ENCODE measurements at regions not wholly inside any gene's neighbourhood (a gene's known extent, or its start where the extent isn't known, plus 50 kb on each side); places are given as distances from the start of the nearest gene placed in this dataset.
"Not testable (repeated sequence)": the region's sequence is repeated elsewhere in the genome, so short reads cannot be mapped to it uniquely, and the experiment has no call there.

DNA sequence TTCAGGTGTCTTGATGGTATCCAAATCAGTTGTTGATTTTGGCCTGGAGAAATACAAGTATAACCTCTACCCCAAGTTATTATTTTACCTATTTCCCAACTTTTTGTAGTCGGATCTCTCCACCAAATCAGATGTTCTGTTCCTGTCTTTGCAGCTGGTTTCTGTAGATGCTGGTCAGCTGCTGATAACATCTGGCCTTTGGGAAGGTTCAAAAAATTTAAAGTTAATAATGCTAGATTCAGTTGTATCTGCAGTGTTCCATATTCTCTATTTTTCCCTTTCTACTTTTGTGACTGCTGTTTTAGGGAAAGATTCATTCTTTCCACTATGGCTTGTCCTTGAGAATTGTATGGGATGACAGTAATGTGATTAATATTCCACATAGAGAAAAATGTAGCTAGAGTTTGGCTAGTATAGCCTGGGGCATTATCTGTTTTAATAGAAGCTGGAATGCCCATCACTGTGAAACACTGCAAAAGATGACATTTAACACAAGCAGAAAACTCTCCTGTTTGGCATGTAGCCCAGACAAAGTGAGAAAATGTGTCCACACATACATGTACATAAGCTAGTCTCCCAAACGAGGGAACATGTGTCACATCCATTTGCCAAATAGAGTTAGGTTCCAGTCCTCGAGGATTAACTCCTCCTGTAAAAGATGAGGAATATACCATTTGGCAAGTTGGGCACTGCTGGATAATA is 99.2 kb downstream of the ZNF100 start:
- not testable (repeated sequence) for DNase-seq (ENCODE audit: low read depth); H3K4me3 ChIP-seq (ENCODE audit: low read depth, low read length)

- no peak overlapping the region for H3K4me3 ChIP-seq (ENCODE audit: low read depth, low read length)
- TF ChIP-seq MYC (IDR thresholded peaks at IDR 0.05; ENCODE audit: low read depth, low read length) (no peak), MAX (IDR thresholded peaks at IDR 0.05; ENCODE audit: low read depth, low read length) (no peak), POLR2A (IDR thresholded peaks at IDR 0.05; ENCODE audit: extremely low read depth, insufficient read length) (no peak)
- TF ChIP-seq, protein P1, sequence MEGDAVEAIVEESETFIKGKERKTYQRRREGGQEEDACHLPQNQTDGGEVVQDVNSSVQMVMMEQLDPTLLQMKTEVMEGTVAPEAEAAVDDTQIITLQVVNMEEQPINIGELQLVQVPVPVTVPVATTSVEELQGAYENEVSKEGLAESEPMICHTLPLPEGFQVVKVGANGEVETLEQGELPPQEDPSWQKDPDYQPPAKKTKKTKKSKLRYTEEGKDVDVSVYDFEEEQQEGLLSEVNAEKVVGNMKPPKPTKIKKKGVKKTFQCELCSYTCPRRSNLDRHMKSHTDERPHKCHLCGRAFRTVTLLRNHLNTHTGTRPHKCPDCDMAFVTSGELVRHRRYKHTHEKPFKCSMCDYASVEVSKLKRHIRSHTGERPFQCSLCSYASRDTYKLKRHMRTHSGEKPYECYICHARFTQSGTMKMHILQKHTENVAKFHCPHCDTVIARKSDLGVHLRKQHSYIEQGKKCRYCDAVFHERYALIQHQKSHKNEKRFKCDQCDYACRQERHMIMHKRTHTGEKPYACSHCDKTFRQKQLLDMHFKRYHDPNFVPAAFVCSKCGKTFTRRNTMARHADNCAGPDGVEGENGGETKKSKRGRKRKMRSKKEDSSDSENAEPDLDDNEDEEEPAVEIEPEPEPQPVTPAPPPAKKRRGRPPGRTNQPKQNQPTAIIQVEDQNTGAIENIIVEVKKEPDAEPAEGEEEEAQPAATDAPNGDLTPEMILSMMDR (IDR thresholded peaks at IDR 0.05; ENCODE audit: low read depth, low read length) = no peak
- no peak for DNase-seq (ENCODE audit: low read depth)
Observed at GRCh38 chr19:21655540-21656126, 111.7 kb downstream of the ZNF100 start.

- DNase-seq (ENCODE audit: low read depth) = not testable (repeated sequence)
Observed at GRCh38 chr19:21651478-21651877, 115.9 kb downstream of the ZNF100 start.

GRCh38 chr19:21638776-21639175 is 128.6 kb downstream of the ZNF100 start:
- TF ChIP-seq, protein P1 (IDR thresholded peaks at IDR 0.05; ENCODE audit: low read depth, low read length) = no peak
- no peak for TF ChIP-seq POLR2A (IDR thresholded peaks at IDR 0.05; ENCODE audit: extremely low read depth, insufficient read length)
- no peak for TF ChIP-seq MYC (IDR thresholded peaks at IDR 0.05; ENCODE audit: low read depth, low read length)
- TF ChIP-seq MAX (IDR thresholded peaks at IDR 0.05; ENCODE audit: low read depth, low read length) = no peak
- no peak overlapping the region for H3K4me3 ChIP-seq (ENCODE audit: low read depth, low read length)
- no peak for DNase-seq (ENCODE audit: low read depth)

More at GRCh38 chr19:21651478-21651877, 115.9 kb downstream of the ZNF100 start:
- H3K4me3 ChIP-seq (ENCODE audit: low read depth, low read length) = not testable (repeated sequence)

GRCh38 chr19:21626924-21627697 is 121.7 kb downstream of the ZNF429 start:
- no peak overlapping the region for H3K4me3 ChIP-seq (ENCODE audit: low read depth, low read length)
- DNase-seq (ENCODE audit: low read depth) = no peak
- TF ChIP-seq MYC (IDR thresholded peaks at IDR 0.05; ENCODE audit: low read depth, low read length) (no peak), MAX (IDR thresholded peaks at IDR 0.05; ENCODE audit: low read depth, low read length) (no peak), POLR2A (IDR thresholded peaks at IDR 0.05; ENCODE audit: extremely low read depth, insufficient read length) (no peak)
- TF ChIP-seq, protein P1 (IDR thresholded peaks at IDR 0.05; ENCODE audit: low read depth, low read length) = no peak

DNA sequence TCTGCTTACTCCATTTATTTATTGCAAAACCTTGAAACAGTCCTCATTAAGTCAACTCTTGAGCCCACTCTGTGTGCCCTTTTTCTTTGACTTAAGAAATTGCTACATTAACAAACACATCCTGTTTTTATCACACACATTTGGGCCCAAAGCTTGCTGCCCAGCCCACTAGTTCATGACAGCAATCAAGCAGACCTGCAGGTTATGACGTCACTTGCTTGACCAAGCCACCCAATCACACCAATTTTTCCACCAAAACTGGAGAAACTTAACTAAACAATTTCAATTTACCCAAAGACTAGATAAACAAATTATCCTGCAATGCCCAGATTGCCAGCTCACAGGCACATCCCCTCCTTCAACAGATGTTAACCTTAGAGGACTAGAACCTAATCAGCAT is 120.7 kb downstream of the ZNF429 start:
- TF ChIP-seq MAX (IDR thresholded peaks at IDR 0.05; ENCODE audit: low read depth, low read length) (no peak), MYC (IDR thresholded peaks at IDR 0.05; ENCODE audit: low read depth, low read length) (no peak), POLR2A (IDR thresholded peaks at IDR 0.05; ENCODE audit: extremely low read depth, insufficient read length) (no peak)
- TF ChIP-seq, protein P1 (IDR thresholded peaks at IDR 0.05; ENCODE audit: low read depth, low read length) = no peak

More for the DNA sequence above, 120.7 kb downstream of the ZNF429 start:
- no peak for DNase-seq (ENCODE audit: low read depth)
- H3K4me3 ChIP-seq (ENCODE audit: low read depth, low read length) = no peak overlapping the region

Data from NB4 (cell line).